DND-41 (cell line): ENCODE measurements at regions not wholly inside any gene's neighbourhood (a gene's known extent, or its start where the extent isn't known, plus 50 kb on each side); places are given as distances from the start of the nearest gene placed in this dataset.

Source experiments
- ATAC-seq: fragments of 200-7000 bp; cut with Tn5 transposase; 3 replicates; pipeline ENCODE4 v1.9.1; 2021; ENCODE audit warnings: low read depth; ENCODE audit not compliant: insufficient read depth
- DNase-seq: peaks from one replicate; pipeline ENCODE4 v3.0.0-alpha.2; 2020
- H2AFZ ChIP-seq: 2 replicates; pipeline ENCODE4 v1.6.0; 2012; ENCODE audit warnings: low read depth, low read length
- H3K27ac ChIP-seq: 2 replicates; pipeline ENCODE4 v1.5.1; 2012; ENCODE audit warnings: low read length, inconsistent platforms
- H3K27me3 ChIP-seq: fragments of 200-600 bp; sonication (generic); 2 replicates; pipeline ENCODE4 v1.6.0; 2012; ENCODE audit warnings: low read length, mild to moderate bottlenecking, inconsistent platforms; ENCODE audit not compliant: insufficient read depth, poor library complexity
- H3K36me3 ChIP-seq: 2 replicates; pipeline ENCODE4 v1.5.1; 2012; ENCODE audit warnings: low read length, inconsistent platforms; ENCODE audit not compliant: insufficient read depth
- H3K4me1 ChIP-seq: 2 replicates; pipeline ENCODE4 v1.5.1; 2012; ENCODE audit warnings: mild to moderate bottlenecking, low read length; ENCODE audit not compliant: insufficient read depth
- H3K4me2 ChIP-seq: 2 replicates; pipeline ENCODE4 v1.6.0; 2012; ENCODE audit warnings: mild to moderate bottlenecking, moderate library complexity, low read length, inconsistent platforms; ENCODE audit not compliant: insufficient read depth
- H3K4me3 ChIP-seq, 2 experiments: fragments of 200-600 bp in 1 of 2; shearing (Covaris generic) in 1 of 2; 2 replicates each; pipeline ENCODE4 v1.5.1; 2012 to 2016; ENCODE audit warnings: inconsistent platforms in 2 of 2, low read length in 2 of 2, mild to moderate bottlenecking in 2 of 2, low read depth in 1 of 2, moderate library complexity in 1 of 2
- H3K79me2 ChIP-seq: 2 replicates; pipeline ENCODE4 v1.6.0; 2012; ENCODE audit warnings: low read length, inconsistent platforms; ENCODE audit not compliant: insufficient read depth
- H3K9ac ChIP-seq: 2 replicates; pipeline ENCODE4 v1.6.0; 2012; ENCODE audit warnings: low read depth, mild to moderate bottlenecking, inconsistent platforms, low read length, moderate library complexity
- H3K9me3 ChIP-seq: 2 replicates; pipeline ENCODE4 v1.5.1; 2012; ENCODE audit warnings: low read length, moderate library complexity, mild to moderate bottlenecking, inconsistent platforms; ENCODE audit not compliant: insufficient read depth, severe bottlenecking
- H4K20me1 ChIP-seq: 2 replicates; pipeline ENCODE4 v1.6.0; 2012; ENCODE audit warnings: low read length; ENCODE audit not compliant: insufficient read depth
- CTCF ChIP-seq: IDR thresholded peaks from 2 replicates; pipeline ENCODE4 v1.5.1; 2012; ENCODE audit warnings: borderline replicate concordance, low read length, moderate library complexity, mild to moderate bottlenecking; ENCODE audit not compliant: poor library complexity, severe bottlenecking; ENCODE audit errors: extremely low read depth
- EZH2 ChIP-seq: IDR thresholded peaks from 3 replicates; pipeline ENCODE4 v1.6.1; 2012; ENCODE audit warnings: borderline replicate concordance, low read depth, mild to moderate bottlenecking, moderate library complexity, low read length, inconsistent platforms; ENCODE audit not compliant: severe bottlenecking

GRCh38 chr6:98117068-98117467 is 717.3 kb upstream of the POU3F2 start:
- no peaks in the 10 kb centered on the region for H3K36me3 ChIP-seq
- no peaks in the 10 kb centered on the region for H3K27me3 ChIP-seq
- no peaks in the 10 kb centered on the region for H4K20me1 ChIP-seq
- DNase-seq, result no peak
- no peaks in the 10 kb centered on the region for H3K4me1 ChIP-seq
- no peak for TF ChIP-seq EZH2
- no peak for TF ChIP-seq CTCF
- no peak overlapping the region for H3K27ac ChIP-seq
- H3K4me2 ChIP-seq, result no peak overlapping the region
- no peak overlapping the region for H3K9ac ChIP-seq
- H3K79me2 ChIP-seq, result no peaks in the 10 kb centered on the region
- H3K9me3 ChIP-seq, result no peaks in the 10 kb centered on the region
- no peak overlapping the region for H2AFZ ChIP-seq
- H3K4me3 ChIP-seq, result no peak overlapping the region
- no peak for ATAC-seq

GRCh38 chr6:98118397-98119045 is 715.9 kb upstream of the POU3F2 start:
- Histone ChIP-seq H3K9ac (no peak overlapping the region), H3K79me2 (no peaks in the 10 kb centered on the region), H2AFZ (no peak overlapping the region), H3K4me3 (no peak overlapping the region), H3K4me2 (no peak overlapping the region), H4K20me1 (no peaks in the 10 kb centered on the region), H3K4me1 (no peaks in the 10 kb centered on the region), H3K36me3 (no peaks in the 10 kb centered on the region), H3K9me3 (no peaks in the 10 kb centered on the region), H3K27me3 (no peaks in the 10 kb centered on the region), H3K27ac (no peak overlapping the region)
- no peak for TF ChIP-seq CTCF
- no peak for TF ChIP-seq EZH2
- ATAC-seq (no peak), DNase-seq (no peak)

GRCh38 chr6:98124171-98124570 is 710.2 kb upstream of the POU3F2 start:
- H3K4me3 ChIP-seq, result no peak overlapping the region
- H3K9me3 ChIP-seq, result no peaks in the 10 kb centered on the region
- no peak overlapping the region for H2AFZ ChIP-seq
- H3K4me1 ChIP-seq, result no peaks in the 10 kb centered on the region
- TF ChIP-seq CTCF, result no peak
- TF ChIP-seq EZH2, result no peak
- no peaks in the 10 kb centered on the region for H3K79me2 ChIP-seq
- H3K4me2 ChIP-seq, result no peak overlapping the region
- H3K9ac ChIP-seq, result no peak overlapping the region
- no peak for ATAC-seq
- H3K36me3 ChIP-seq, result no peaks in the 10 kb centered on the region
- H3K27ac ChIP-seq, result no peak overlapping the region
- H3K27me3 ChIP-seq, result no peaks in the 10 kb centered on the region
- DNase-seq, result no peak
- H4K20me1 ChIP-seq, result no peaks in the 10 kb centered on the region
